ENCODE measurements at regions not wholly inside any gene's neighbourhood (a gene's known extent, or its start where the extent isn't known, plus 50 kb on each side); places are given as distances from the start of the nearest gene placed in this dataset.

DNA sequence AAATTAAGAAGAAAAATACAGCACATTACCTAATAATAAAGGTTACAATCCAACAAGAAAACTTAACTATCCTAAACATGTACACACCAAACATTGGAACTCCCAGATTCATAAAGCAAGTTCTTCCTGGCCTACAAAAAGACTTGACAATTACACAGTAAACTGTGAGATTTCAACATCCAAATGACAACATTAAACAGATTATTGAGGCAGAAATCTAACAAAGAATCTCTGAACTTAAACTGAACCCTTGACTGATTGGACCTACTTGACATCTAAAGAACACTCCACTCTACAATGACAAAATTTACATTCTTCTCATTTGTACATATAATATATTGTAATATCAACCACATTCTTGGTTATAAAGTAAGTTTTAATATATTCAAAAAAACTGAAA is 1341.3 kb downstream of the LRFN5 start:
- Histone ChIP-seq H3K36me3 (ENCODE audit: control insufficient read depth, insufficient read depth, low read length) (no peaks in the 10 kb centered on the region), H3K27me3 (replicated peaks; ENCODE audit: control insufficient read depth, insufficient read depth, low read length) (no peaks in the 10 kb centered on the region), H3K4me3 (replicated peaks; ENCODE audit: low read depth, low read length) (no peak overlapping the region)
- TF ChIP-seq, protein P1, sequence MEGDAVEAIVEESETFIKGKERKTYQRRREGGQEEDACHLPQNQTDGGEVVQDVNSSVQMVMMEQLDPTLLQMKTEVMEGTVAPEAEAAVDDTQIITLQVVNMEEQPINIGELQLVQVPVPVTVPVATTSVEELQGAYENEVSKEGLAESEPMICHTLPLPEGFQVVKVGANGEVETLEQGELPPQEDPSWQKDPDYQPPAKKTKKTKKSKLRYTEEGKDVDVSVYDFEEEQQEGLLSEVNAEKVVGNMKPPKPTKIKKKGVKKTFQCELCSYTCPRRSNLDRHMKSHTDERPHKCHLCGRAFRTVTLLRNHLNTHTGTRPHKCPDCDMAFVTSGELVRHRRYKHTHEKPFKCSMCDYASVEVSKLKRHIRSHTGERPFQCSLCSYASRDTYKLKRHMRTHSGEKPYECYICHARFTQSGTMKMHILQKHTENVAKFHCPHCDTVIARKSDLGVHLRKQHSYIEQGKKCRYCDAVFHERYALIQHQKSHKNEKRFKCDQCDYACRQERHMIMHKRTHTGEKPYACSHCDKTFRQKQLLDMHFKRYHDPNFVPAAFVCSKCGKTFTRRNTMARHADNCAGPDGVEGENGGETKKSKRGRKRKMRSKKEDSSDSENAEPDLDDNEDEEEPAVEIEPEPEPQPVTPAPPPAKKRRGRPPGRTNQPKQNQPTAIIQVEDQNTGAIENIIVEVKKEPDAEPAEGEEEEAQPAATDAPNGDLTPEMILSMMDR (IDR thresholded peaks at IDR 0.05; ENCODE audit: insufficient read depth, low read length, poor library complexity, severe bottlenecking): no peak
- DNase-seq (ENCODE audit: extremely low read depth, insufficient read length): no peak

DNA sequence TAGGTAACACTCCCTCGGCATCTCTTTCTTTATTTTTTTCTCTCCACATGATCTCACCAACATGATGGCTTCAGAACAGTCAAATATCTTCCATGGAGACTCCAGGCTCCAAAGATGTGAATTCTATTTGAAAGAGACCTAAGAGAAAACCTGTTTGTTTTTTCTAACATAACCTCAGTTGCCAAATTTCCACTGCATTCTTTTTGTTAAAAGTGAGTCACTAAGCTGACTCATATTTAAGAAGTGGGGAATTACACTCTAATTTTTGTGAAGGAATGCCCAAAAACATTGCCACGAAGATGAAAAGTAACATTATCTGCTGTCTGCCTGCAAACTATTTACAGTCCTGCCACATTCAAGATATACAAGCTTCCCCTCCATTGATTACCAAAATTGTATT is 1337.6 kb downstream of the LRFN5 start:
- H3K27me3 ChIP-seq (replicated peaks; ENCODE audit: control insufficient read depth, insufficient read depth, low read length): no peaks in the 10 kb centered on the region
- no peak for DNase-seq (ENCODE audit: extremely low read depth, insufficient read length)
- TF ChIP-seq, protein P1 (IDR thresholded peaks at IDR 0.05; ENCODE audit: insufficient read depth, low read length, poor library complexity, severe bottlenecking): no peak
- no peaks in the 10 kb centered on the region for H3K36me3 ChIP-seq (ENCODE audit: control insufficient read depth, insufficient read depth, low read length)
- H3K4me3 ChIP-seq (replicated peaks; ENCODE audit: low read depth, low read length): no peak overlapping the region

DNA sequence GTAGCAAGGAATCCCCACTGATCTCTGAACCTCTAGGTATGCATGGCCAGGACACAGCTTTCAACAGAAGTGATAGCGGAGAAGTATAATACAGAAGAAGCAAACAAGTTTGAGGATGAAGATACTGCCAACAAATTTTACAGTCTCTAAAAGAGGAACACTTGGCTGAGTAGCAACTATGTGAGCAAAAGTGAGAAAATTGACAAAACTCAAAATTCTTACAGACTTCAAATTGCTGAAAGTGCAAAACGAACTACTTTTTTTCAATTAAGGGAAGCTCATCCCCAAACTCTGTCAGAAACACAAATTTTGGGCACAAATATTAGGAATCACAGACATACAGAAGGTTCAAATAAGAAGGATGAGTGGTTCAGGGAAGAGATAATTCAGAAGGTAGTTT is 1324.6 kb downstream of the LRFN5 start:
- DNase-seq (ENCODE audit: extremely low read depth, insufficient read length): no peak
- H3K4me3 ChIP-seq (replicated peaks; ENCODE audit: low read depth, low read length): no peak overlapping the region
- TF ChIP-seq, protein P1 (IDR thresholded peaks at IDR 0.05; ENCODE audit: insufficient read depth, low read length, poor library complexity, severe bottlenecking): no peak
- no peaks in the 10 kb centered on the region for H3K36me3 ChIP-seq (ENCODE audit: control insufficient read depth, insufficient read depth, low read length)
- no peaks in the 10 kb centered on the region for H3K27me3 ChIP-seq (replicated peaks; ENCODE audit: control insufficient read depth, insufficient read depth, low read length)

DNA sequence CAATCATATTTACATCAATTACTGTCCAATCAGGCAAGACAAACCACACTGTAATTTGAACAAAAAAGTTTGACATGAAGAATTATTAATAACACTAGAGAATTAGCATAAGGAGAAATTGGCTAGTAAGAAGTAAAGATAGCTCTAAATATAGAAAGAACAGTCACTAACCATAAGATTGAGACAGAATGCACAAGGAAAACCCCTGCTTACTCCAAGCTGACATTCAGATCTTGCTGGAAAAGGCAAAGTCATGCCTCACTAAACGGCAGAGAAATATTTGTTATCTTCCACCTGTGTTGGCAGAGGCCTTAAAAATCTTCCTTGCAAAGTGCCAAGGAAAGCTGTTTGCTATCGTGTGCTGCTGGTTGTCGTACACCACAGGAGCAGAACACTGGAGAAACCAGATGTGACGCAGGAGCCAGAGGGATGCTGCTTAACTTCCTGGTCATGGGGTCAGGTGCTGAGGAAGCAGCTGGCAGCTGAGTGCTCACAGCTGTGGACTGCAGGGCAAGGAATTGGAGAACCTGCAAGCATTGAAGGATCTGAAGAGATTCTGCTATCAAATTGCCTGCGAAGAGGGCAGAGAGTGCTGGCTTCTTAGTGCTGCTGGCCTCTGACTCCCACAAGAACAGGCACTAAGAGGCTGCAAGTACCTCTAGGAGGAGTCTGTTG is 1323.3 kb downstream of the LRFN5 start:
- no peak for DNase-seq (ENCODE audit: extremely low read depth, insufficient read length)
- TF ChIP-seq, protein P1 (IDR thresholded peaks at IDR 0.05; ENCODE audit: insufficient read depth, low read length, poor library complexity, severe bottlenecking): no peak
- H3K4me3 ChIP-seq (replicated peaks; ENCODE audit: low read depth, low read length): no peak overlapping the region

DNA sequence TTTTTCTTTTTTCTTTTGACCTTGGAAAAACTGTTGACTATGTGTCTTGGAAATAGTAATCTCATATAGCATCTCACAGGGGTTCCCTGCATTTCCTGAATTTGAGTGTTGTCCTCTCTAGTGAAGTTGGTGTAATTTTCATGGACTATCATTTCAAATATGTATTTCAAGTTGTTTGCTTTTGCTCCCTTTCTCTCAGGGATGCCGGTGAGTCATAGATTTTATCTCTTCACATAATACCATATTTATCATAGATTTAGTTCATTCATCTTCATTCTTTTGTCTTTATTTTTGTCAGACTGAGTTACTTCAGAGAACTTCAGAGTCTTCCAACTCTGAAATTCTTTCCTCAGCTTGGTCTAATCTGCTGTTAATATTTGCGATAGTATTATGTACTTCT is 1320.6 kb downstream of the LRFN5 start:
- H3K36me3 ChIP-seq (ENCODE audit: control insufficient read depth, insufficient read depth, low read length): no peaks in the 10 kb centered on the region
- TF ChIP-seq, protein P1 (IDR thresholded peaks at IDR 0.05; ENCODE audit: insufficient read depth, low read length, poor library complexity, severe bottlenecking): no peak
- no peak overlapping the region for H3K4me3 ChIP-seq (replicated peaks; ENCODE audit: low read depth, low read length)
- no peak for DNase-seq (ENCODE audit: extremely low read depth, insufficient read length)
- no peaks in the 10 kb centered on the region for H3K27me3 ChIP-seq (replicated peaks; ENCODE audit: control insufficient read depth, insufficient read depth, low read length)

More for the DNA sequence above, 1323.3 kb downstream of the LRFN5 start:
- Histone ChIP-seq H3K36me3 (ENCODE audit: control insufficient read depth, insufficient read depth, low read length) (no peaks in the 10 kb centered on the region), H3K27me3 (replicated peaks; ENCODE audit: control insufficient read depth, insufficient read depth, low read length) (no peaks in the 10 kb centered on the region)

DNA sequence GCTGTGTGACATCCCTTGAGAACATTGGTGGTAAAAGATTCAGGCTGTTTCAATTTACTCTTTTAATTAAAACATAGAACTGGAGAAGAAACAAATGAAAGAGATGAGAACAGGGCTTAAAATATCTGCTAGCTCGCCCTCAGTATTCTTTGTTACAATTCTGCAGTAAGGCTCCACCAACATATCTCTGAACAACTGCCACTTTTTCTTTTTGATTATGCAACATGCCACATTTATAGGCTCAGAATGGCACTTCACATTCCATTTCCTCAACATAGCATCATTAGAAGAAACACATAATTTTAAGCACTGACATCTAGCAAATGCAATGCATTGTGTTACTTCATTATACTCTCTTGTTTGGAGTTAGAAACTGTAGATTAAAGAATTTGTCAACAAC is 1315.2 kb downstream of the LRFN5 start:
- H3K27me3 ChIP-seq (replicated peaks; ENCODE audit: control insufficient read depth, insufficient read depth, low read length): no peaks in the 10 kb centered on the region
- TF ChIP-seq, protein P1 (IDR thresholded peaks at IDR 0.05; ENCODE audit: insufficient read depth, low read length, poor library complexity, severe bottlenecking): no peak
- DNase-seq (ENCODE audit: extremely low read depth, insufficient read length): no peak
- no peaks in the 10 kb centered on the region for H3K36me3 ChIP-seq (ENCODE audit: control insufficient read depth, insufficient read depth, low read length)
- H3K4me3 ChIP-seq (replicated peaks; ENCODE audit: low read depth, low read length): no peak overlapping the region

Measured in GM06990 (cell line).